ENCODE measurements at regions not wholly inside any gene's neighbourhood (a gene's known extent, or its start where the extent isn't known, plus 50 kb on each side); places are given as distances from the start of the nearest gene placed in this dataset.

DNA sequence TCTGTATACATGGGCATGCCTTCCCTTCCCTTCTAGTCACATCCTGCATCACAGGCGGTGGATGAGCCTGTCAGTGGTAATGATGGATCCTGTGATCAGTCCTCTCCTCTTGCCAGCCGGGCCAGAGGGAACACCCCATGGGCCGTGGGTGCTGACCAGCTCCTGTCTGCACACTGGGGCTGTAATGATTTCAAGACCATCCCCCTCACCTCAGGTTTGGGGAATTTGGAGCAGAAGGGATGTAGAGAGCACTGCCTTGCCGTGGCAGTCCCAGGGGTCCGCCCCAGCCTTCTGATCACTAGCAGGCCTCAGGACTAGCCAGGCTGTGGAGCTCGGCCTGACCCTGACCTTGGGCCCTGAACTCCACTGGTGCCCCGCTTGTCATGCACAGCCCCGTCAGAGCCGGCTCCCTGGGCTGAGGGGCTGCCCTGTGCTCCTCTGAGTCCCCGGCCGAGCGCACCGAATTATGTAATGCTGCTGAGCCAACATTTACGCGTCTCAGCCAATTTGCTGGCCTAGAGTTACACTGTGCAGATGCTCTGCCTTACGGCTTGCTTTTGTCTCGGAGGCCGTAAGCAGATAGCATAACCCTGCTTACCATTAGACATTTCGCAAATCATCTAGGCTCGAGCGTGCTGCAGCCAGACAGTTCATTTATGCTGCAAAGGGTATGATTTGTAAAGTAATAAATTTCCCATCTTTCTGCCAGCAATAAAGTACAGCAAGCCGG is 155.3 kb downstream of the MACROH2A1 start:
- no peak overlapping the region for H3K4me3 ChIP-seq (ENCODE audit: control insufficient read depth, low read depth, low read length)
- DNase-seq (ENCODE audit: low read depth) = no peak
- TF ChIP-seq, protein P1, sequence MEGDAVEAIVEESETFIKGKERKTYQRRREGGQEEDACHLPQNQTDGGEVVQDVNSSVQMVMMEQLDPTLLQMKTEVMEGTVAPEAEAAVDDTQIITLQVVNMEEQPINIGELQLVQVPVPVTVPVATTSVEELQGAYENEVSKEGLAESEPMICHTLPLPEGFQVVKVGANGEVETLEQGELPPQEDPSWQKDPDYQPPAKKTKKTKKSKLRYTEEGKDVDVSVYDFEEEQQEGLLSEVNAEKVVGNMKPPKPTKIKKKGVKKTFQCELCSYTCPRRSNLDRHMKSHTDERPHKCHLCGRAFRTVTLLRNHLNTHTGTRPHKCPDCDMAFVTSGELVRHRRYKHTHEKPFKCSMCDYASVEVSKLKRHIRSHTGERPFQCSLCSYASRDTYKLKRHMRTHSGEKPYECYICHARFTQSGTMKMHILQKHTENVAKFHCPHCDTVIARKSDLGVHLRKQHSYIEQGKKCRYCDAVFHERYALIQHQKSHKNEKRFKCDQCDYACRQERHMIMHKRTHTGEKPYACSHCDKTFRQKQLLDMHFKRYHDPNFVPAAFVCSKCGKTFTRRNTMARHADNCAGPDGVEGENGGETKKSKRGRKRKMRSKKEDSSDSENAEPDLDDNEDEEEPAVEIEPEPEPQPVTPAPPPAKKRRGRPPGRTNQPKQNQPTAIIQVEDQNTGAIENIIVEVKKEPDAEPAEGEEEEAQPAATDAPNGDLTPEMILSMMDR (IDR thresholded peaks at IDR 0.05; ENCODE audit: control insufficient read depth, insufficient read depth, low read depth, low read length, missing control alignments) = no peak

DNA sequence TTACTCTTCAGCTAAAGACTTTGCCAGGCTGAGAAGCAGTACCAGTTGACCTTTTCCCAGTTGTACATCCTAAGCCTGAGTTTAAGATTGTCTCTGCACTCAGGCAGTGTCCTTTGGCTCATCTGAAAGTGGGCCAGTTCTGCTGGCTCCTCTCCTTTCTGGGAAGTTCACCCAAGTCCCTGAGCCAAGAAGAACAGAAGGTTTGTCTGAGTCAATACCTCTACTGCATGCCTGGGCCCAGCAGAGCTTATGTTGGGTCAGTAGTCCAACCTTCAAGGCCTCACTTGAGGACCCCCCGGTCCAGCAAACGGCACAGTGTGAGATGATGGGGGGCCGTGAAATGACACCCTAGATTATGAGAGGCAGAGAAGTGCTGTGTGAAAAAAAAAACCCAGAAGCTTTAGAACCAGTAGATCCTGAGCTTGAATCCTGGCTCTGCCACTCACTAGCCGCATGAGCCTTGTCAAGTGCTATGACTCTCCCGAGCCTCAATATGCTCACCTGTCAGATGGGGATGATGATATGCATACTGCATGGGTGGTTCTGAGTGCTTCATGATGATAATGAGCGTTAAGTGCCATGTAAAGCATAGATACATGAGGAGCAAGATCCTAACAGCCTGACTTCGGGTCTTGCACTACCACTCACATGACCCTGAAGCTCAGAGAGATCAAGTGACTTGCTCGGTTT is 156.0 kb downstream of the MACROH2A1 start:
- TF ChIP-seq, protein P1 (IDR thresholded peaks at IDR 0.05; ENCODE audit: control insufficient read depth, insufficient read depth, low read depth, low read length, missing control alignments) = no peak
- no peak for DNase-seq (ENCODE audit: low read depth)
- no peak overlapping the region for H3K4me3 ChIP-seq (ENCODE audit: control insufficient read depth, low read depth, low read length)

DNA sequence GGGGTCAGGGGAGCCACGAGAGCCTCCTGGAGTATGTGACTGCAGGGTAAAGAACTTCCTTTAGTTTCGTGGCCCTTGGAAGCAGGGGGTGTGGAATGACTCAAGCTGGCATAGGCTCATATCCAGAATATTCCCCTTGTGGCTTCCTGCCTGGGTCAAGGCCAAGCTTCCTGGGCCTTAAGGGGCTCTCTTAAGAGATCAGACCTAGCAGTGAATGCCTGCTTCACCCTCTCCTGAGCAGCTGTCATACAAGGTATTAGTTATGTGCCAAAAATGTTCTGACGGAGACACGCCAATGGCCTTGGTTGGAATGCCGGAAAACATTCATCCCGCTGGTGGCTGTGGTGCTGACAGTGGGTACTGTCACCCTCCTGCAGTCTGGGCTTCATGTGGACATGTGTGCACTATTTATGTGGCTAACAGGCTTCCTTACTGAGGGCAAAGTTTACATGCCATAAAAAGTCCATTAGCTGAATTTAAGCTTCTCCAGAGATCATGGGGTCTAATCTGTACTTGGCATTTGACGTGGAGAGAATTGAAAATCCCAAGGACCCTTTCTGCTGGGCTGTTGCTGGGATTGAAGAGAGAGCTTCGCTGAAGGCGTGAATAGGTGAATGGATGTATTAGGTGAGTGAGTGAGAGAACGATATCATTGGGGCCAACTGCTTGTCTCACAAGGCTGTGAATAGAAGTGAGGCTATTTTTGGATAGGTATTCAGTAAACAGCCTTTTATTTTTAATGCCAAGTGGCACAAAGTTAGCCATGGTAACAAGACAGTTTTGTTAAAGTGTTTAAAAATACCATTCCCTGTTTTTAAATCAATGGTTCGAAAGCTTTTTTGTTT is 156.8 kb downstream of the MACROH2A1 start:
- DNase-seq (ENCODE audit: low read depth) = no peak
- TF ChIP-seq, protein P1 (IDR thresholded peaks at IDR 0.05; ENCODE audit: control insufficient read depth, insufficient read depth, low read depth, low read length, missing control alignments) = no peak
- no peak overlapping the region for H3K4me3 ChIP-seq (ENCODE audit: control insufficient read depth, low read depth, low read length)

DNA sequence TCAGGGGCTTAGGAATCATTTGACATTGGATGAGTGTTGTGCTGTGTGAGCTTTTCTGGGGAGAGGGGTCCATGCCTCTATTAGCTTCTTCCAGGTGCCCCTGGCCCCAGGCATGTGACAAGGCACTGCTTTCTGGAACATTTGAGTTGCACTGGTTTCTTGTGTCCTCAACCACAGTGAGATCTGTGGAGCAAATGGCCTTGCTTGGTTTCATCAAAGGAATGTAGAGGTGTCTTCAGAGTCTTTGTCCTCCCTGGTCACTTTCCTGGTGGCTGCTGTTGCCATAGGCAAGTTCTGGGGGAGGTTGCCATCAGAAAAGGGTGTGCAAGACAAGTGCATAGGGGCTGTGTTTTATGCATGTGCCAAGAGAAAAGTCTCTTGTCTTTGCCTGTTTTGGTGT is 157.5 kb downstream of the MACROH2A1 start:
- H3K4me3 ChIP-seq (ENCODE audit: control insufficient read depth, low read depth, low read length) = no peak overlapping the region
- TF ChIP-seq, protein P1 (IDR thresholded peaks at IDR 0.05; ENCODE audit: control insufficient read depth, insufficient read depth, low read depth, low read length, missing control alignments) = no peak
- DNase-seq (ENCODE audit: low read depth) = no peak

DNA sequence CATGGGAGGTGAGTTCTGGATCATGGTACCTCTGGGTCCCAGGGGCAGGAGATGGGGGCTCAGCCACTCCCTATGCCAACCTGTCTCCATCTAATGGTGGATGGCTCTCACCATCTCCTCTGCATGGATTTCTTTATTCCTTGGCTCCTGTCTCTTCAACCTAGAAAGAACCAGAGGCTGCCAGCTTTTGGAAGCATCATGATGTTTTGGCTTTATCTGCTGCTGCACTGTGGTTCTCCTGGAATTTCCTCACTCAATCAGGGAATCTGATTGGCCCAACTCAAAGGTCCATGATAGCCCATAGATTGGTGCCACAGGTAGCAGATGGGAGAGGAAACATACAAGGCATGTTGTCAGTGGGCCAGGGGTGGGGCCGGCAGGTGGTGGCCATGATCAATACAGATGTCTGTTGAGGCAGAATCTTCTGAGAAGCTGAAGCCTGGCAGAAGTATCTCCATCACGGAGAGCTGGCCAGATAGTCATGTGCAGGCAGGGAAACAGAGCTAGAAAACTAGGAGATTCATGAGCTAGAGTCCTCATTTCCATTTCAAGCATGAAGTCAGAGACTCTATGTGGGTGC is 158.2 kb downstream of the MACROH2A1 start:
- no peak overlapping the region for H3K4me3 ChIP-seq (ENCODE audit: control insufficient read depth, low read depth, low read length)
- no peak for DNase-seq (ENCODE audit: low read depth)
- TF ChIP-seq, protein P1 (IDR thresholded peaks at IDR 0.05; ENCODE audit: control insufficient read depth, insufficient read depth, low read depth, low read length, missing control alignments) = no peak

DNA sequence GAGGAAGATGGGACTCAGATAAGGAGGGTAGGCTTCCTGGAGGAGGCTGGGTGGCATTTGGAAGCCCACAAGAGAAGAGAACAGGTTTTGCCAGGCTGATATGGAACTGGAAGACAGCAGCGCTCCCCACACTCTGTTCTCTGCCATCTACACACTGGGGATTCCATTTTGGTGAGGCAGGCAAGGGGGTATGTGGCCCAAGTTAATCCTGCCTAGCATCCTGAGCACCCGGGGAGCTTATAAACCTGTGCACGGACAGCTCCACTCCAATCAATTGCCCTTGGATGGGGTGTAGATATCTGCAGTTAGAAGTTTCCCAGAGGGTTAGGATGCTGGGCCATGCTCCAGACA is 158.8 kb downstream of the MACROH2A1 start:
- no peak overlapping the region for H3K4me3 ChIP-seq (ENCODE audit: control insufficient read depth, low read depth, low read length)
- DNase-seq (ENCODE audit: low read depth) = no peak
- TF ChIP-seq, protein P1 (IDR thresholded peaks at IDR 0.05; ENCODE audit: control insufficient read depth, insufficient read depth, low read depth, low read length, missing control alignments) = no peak
